Psoas muscle (tissue), 7 donors: ENCODE measurements at regions not wholly inside any gene's neighbourhood (a gene's known extent, or its start where the extent isn't known, plus 50 kb on each side); places are given as distances from the start of the nearest gene placed in this dataset.

ENCODE experiments used
- ATAC-seq, 4 donors: fragments of 200-7000 bp; cut with Tn5 transposase; one replicate each; pipeline ENCODE4 v1.9.1; 2020; ENCODE audit warnings: moderate library complexity in 3 of 4, mild to moderate bottlenecking in 2 of 4
- DNase-seq, 2 donors: peaks; one replicate each; pipeline ENCODE4 v3.0.0-alpha.2; 2020
- H3K27ac ChIP-seq: fragments of 200-600 bp; one replicate; pipeline ENCODE4 v1.8.0; 2022
- H3K27me3 ChIP-seq, 3 donors: fragments of 200-600 bp in 1 of 3; one replicate each; pipeline versions ENCODE4 v1.6.1 to v1.8.0; 2013 to 2022; ENCODE audit warnings: low read length in 2 of 3, mild to moderate bottlenecking in 2 of 3, moderate library complexity in 1 of 3; ENCODE audit not compliant: insufficient read depth in 3 of 3
- H3K36me3 ChIP-seq, 2 donors: fragments of 200-600 bp in 1 of 2; one replicate each; pipeline versions ENCODE4 v1.6.1 to v1.8.0; 2013 to 2022; ENCODE audit warnings: low read depth in 1 of 2, mild to moderate bottlenecking in 1 of 2, moderate library complexity in 1 of 2; ENCODE audit not compliant: insufficient read depth in 1 of 2
- H3K4me1 ChIP-seq: fragments of 200-600 bp; one replicate; pipeline ENCODE4 v1.8.0; 2022
- H3K4me3 ChIP-seq: fragments of 200-600 bp; one replicate; pipeline ENCODE4 v1.8.0; 2022; ENCODE audit warnings: mild to moderate bottlenecking
- H3K9me3 ChIP-seq: fragments of 200-600 bp; one replicate; pipeline ENCODE4 v1.8.0; 2022
- WGBS, 3 donors: extraction: QIAGEN DNeasy Blood & Tissue Kit; methylation state at CpG; one replicate each; pipeline versions ENCODE4 v1.1.6 to v1.1.7; 2013; 5-methylcytosine and 5-hydroxymethylcytosine counted together
- intact Hi-C, 2 donors: fragments of 100-400 bp; cut with DNase I; formaldehyde crosslinking; loops; one replicate each; pipeline versions ENCODE4 v1.11.0 to v1.14.2; 2022
- TF ChIP-seq, protein P1 (sequence below): fragments of 200-600 bp; IDR thresholded peaks from one replicate; pipeline ENCODE4 v1.8.0; 2022; ENCODE audit warnings: antibody characterized with exemption
- donor health status: healthy with polysubstance abuse.
- donor health status: DM: no; HTN: no; CAD: no; lungs with moderate emphysema.
- donor health status: Bipolar disorder and iron deficiency.
- donor health status: healthy.
- donor health status: DM: yes; HTN: yes; CAD: no.
- donor health status: DM: no; HTN: no; CAD: no.
- donor health status: DM: yes; HTN: yes; CAD: no.

DNA sequence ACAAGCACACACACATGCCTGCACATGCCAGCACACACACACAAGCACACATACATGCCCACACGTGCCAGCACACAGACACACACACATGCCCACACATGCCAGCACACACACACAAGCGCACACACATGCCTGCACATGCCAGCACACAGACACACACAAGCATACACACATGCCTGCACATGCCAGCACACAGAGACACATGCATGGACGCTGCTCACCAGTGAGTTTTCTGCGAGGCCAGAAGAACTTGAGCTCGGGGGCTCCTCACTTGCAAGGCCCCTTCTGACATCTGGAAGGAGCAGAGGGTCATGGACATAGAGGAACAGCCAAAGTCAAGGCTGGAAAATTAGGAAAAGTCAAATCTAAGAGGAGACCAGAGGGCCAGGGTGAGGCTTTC lies 61.2 kb upstream of the BCL11B start:
- no peak for ATAC-seq

DNA sequence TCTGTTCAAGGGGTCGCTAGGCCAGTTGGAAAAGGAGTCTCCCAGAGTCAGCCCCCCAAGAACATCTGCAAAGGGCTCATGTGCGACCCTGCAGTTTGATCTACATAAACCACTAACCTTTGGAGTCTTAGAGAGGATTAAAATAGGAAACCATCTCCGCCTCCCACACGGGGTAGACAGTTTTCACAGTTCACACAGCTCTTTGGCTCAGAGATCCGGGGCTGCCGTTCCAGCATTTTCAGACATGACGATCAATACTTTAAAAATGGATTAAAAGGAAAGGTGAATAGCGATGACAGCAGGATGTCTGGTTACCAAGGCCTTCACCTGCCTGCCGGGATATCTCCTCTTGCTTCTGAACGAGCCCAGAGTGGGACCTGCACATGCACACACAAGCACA lies 59.8 kb upstream of the BCL11B start:
- no peaks in the 10 kb centered on the region for H3K4me1 ChIP-seq
- WGBS, 3 donors: 49 to 55% (median 53%) methylated on average over 10 of the region's 10 CpGs
- intact Hi-C loops: no loop called here
- no peak overlapping the region for H3K4me3 ChIP-seq
- H3K27me3 ChIP-seq: peaks cover 0 to 16% (median 6%) of the 10 kb centered on the region in 3 donors
- no peak overlapping the region for H3K27ac ChIP-seq
- ATAC-seq: no peak
- H3K9me3 ChIP-seq: no peaks in the 10 kb centered on the region
- H3K36me3 ChIP-seq: no peaks in the 10 kb centered on the region
- DNase-seq: no peak
- TF ChIP-seq, protein P1, sequence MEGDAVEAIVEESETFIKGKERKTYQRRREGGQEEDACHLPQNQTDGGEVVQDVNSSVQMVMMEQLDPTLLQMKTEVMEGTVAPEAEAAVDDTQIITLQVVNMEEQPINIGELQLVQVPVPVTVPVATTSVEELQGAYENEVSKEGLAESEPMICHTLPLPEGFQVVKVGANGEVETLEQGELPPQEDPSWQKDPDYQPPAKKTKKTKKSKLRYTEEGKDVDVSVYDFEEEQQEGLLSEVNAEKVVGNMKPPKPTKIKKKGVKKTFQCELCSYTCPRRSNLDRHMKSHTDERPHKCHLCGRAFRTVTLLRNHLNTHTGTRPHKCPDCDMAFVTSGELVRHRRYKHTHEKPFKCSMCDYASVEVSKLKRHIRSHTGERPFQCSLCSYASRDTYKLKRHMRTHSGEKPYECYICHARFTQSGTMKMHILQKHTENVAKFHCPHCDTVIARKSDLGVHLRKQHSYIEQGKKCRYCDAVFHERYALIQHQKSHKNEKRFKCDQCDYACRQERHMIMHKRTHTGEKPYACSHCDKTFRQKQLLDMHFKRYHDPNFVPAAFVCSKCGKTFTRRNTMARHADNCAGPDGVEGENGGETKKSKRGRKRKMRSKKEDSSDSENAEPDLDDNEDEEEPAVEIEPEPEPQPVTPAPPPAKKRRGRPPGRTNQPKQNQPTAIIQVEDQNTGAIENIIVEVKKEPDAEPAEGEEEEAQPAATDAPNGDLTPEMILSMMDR: no peak

More for the DNA sequence above, 61.2 kb upstream of the BCL11B start:
- H3K9me3 ChIP-seq: no peaks in the 10 kb centered on the region
- peaks cover 0 to 3% (median 2%) of the 10 kb centered on the region in 3 donors for H3K27me3 ChIP-seq
- 81 to 85% (median 84%) methylated on average over 5 of the region's 5 CpGs for WGBS, 3 donors
- DNase-seq: no peak
- no peak overlapping the region for H3K27ac ChIP-seq
- H3K36me3 ChIP-seq: no peaks in the 10 kb centered on the region
- no peak overlapping the region for H3K4me3 ChIP-seq
- intact Hi-C loops: no loop called here
- TF ChIP-seq, protein P1: no peak
- H3K4me1 ChIP-seq: no peaks in the 10 kb centered on the region

DNA sequence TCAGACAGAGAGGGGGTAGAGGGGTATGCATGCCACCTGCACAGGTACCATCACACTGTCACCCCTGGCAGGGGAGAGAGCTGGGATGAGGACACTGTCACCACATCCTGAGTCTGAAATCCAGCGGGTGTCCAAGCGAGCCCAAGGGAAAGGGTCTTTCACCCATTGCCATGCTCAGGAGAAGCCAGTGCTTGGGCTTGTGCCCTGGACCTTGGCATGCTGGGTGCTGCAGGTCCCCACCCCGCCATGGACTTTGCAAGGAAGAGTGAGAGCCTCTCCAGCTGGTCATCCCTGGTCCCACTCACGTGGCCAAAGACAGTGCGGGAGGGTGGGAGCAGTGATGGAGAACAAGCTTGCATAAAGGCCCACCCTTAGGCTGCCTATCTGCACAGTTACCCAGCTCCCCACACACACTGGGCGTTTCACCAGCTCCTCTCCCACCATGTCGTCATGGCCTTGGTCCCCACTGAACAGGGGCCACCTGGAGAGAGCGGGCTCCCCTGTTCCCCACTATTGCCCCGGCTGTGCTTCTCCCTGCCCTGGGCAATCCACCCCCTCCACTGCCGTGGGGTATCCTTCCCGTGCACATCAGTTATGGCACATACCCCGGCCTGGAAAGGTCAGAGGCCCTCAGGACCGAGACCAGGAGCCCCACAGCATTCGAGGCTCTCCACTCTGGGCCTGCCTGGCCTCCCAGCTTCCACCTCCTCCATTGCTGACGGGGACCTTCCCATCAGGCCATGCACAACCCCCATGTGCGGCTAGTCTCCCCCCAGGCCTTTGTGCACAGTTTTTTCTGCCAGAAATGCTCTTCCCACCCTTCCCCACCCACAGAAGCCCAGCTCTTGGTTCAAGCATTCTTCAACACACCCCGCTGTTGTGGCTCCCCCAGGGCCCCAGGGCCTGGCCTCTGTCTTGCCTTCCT lies 58.6 kb upstream of the BCL11B start:
- 75 to 82% (median 76%) methylated on average over 16 to 17 of the region's 17 CpGs for WGBS, 3 donors
- TF ChIP-seq, protein P1: no peak

DNA sequence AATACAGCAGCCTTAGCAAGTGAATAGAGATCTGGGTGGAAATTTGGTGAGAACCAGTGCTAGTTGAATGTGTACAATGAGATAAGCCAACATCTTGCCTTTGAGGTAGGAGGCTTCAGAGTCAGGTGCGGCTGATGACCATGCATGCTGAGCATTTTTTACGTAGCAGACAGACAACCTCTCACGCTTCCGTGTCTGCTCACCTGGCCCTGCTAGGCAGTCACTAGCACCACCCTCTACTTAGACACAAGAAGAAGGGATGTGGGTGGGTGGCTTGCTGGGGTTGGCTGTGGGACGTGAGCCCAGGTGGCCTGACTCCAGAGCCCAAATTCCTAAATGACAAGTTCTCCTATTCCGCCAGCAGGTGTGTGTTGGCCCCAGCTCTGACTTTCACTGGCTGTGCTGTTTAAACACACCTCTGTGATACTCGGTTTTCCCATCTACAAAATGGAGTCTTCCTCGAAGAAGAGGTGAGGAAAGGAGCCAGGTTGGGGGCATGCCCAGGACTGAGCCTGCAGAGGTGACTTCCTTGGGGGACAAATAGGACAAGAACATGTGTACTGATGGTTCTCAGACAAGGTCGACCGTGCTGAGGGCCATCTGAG lies 57.8 kb upstream of the BCL11B start:
- Histone ChIP-seq H3K4me1 (no peaks in the 10 kb centered on the region), H3K4me3 (no peak overlapping the region), H3K9me3 (no peaks in the 10 kb centered on the region), H3K27me3 (peaks cover 0 to 18% (median 6%) of the 10 kb centered on the region in 3 donors), H3K27ac (no peak overlapping the region), H3K36me3 (no peaks in the 10 kb centered on the region)
- TF ChIP-seq, protein P1: no peak
- no peak for ATAC-seq
- DNase-seq: no peak
- intact Hi-C loops: no loop called here
- WGBS, 3 donors: 74 to 75% (median 74%) methylated on average over 10 of the region's 10 CpGs

More for the DNA sequence above, 58.6 kb upstream of the BCL11B start:
- no peaks in the 10 kb centered on the region for H3K9me3 ChIP-seq
- ATAC-seq: no peak
- peaks cover 0 to 18% (median 6%) of the 10 kb centered on the region in 3 donors for H3K27me3 ChIP-seq
- no peak overlapping the region for H3K27ac ChIP-seq
- H3K4me1 ChIP-seq: no peaks in the 10 kb centered on the region
- no peak overlapping the region for H3K4me3 ChIP-seq
- no peak for DNase-seq
- intact Hi-C loops: no loop called here
- H3K36me3 ChIP-seq: no peaks in the 10 kb centered on the region
